ENCODE measurements at regions not wholly inside any gene's neighbourhood (a gene's known extent, or its start where the extent isn't known, plus 50 kb on each side); places are given as distances from the start of the nearest gene placed in this dataset.

DNA sequence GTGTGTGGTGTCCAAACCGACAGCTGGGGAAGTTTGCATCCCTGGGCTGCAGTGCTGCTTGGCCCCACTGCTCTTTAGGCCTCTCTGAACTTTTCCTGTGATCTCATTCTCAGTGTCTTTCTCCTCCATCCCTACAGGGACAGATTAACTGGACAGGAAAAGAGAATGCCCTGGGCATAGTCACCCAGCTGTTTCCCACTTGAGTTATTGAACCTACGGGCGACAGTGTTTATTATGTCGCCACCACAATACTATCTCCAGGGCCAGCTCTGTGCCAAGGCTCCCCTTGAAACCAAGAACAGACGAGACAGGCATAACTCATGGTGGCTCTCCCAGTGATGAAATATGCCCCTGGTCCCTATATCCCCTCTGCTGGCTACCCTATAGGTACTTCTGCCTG, 147.8 kb upstream of the EPHA7 start:
- TF ChIP-seq EZH2 (IDR thresholded peaks at IDR 0.05; ENCODE audit: low read depth) = no peak
- TF ChIP-seq, protein P1, sequence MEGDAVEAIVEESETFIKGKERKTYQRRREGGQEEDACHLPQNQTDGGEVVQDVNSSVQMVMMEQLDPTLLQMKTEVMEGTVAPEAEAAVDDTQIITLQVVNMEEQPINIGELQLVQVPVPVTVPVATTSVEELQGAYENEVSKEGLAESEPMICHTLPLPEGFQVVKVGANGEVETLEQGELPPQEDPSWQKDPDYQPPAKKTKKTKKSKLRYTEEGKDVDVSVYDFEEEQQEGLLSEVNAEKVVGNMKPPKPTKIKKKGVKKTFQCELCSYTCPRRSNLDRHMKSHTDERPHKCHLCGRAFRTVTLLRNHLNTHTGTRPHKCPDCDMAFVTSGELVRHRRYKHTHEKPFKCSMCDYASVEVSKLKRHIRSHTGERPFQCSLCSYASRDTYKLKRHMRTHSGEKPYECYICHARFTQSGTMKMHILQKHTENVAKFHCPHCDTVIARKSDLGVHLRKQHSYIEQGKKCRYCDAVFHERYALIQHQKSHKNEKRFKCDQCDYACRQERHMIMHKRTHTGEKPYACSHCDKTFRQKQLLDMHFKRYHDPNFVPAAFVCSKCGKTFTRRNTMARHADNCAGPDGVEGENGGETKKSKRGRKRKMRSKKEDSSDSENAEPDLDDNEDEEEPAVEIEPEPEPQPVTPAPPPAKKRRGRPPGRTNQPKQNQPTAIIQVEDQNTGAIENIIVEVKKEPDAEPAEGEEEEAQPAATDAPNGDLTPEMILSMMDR (conservative IDR thresholded peaks at IDR 0.05) = no peak
